A673 (cell line): ENCODE measurements at regions not wholly inside any gene's neighbourhood (a gene's known extent, or its start where the extent isn't known, plus 50 kb on each side); places are given as distances from the start of the nearest gene placed in this dataset.

Experiments
- BruUV-seq: library from RNA; stranded (reverse); fragments of 400-500 nt; replicated peaks from 2 replicates; lab custom pipeline; 2021; lab: Mats Ljungman, UMichigan
- CTCF ChIA-PET: fragments of 300-600 bp; sonication (Branson Sonifier 250); formaldehyde crosslinking; loops from one replicate; lab custom pipeline; 2022; ENCODE audit warnings: antibody characterized with exemption; lab: Charles Lee
- POLR2A ChIA-PET: fragments of 300-600 bp; sonication (Branson Sonifier 250); formaldehyde crosslinking; loops from one replicate; lab custom pipeline; 2022; ENCODE audit warnings: antibody characterized with exemption; ENCODE audit not compliant: low non-redundant PET; lab: Charles Lee
- DNase-seq: peaks from one replicate; pipeline ENCODE4 v3.0.0-alpha.2; 2015; ENCODE audit warnings: low spot score
- H3K27ac ChIP-seq: fragments of 200-600 bp; sonication (generic); 2 replicates; pipeline ENCODE4 v1.5.1; 2016; ENCODE audit warnings: mixed run types, low read depth, mild to moderate bottlenecking, mixed read lengths, antibody characterized with exemption, low read length; ENCODE audit not compliant: poor library complexity, severe bottlenecking
- H3K27me3 ChIP-seq: fragments of 200-600 bp; sonication (generic); replicated peaks from 2 replicates; pipeline ENCODE4 v1.6.1; 2017; ENCODE audit warnings: mixed run types, low read depth, mild to moderate bottlenecking, mixed read lengths, antibody characterized with exemption, low read length; ENCODE audit not compliant: insufficient read depth, poor library complexity
- H3K36me3 ChIP-seq: fragments of 200-600 bp; sonication (generic); 2 replicates; pipeline ENCODE4 v1.6.1; 2016; ENCODE audit warnings: mixed run types, mild to moderate bottlenecking, mixed read lengths, antibody characterized with exemption, low read length; ENCODE audit not compliant: insufficient read depth, poor library complexity, severe bottlenecking
- H3K4me1 ChIP-seq: fragments of 200-600 bp; sonication (generic); 2 replicates; pipeline ENCODE4 v1.6.1; 2017; ENCODE audit warnings: mixed run types, mild to moderate bottlenecking, mixed read lengths, antibody characterized with exemption, low read length; ENCODE audit not compliant: insufficient read depth, poor library complexity, severe bottlenecking
- H3K4me3 ChIP-seq: fragments of 200-600 bp; sonication (generic); 2 replicates; pipeline ENCODE4 v1.5.1; 2016; ENCODE audit warnings: low read depth, mixed run types, mild to moderate bottlenecking, mixed read lengths, low read length; ENCODE audit not compliant: poor library complexity, severe bottlenecking
- H3K9me3 ChIP-seq: fragments of 200-600 bp; sonication (generic); 2 replicates; pipeline ENCODE4 v1.6.1; 2016; ENCODE audit warnings: mixed run types, low read depth, mild to moderate bottlenecking, mixed read lengths, antibody characterized with exemption, low read length; ENCODE audit not compliant: poor library complexity, severe bottlenecking
- CTCF ChIP-seq: fragments of 300-800, 200-600 bp; sonication (generic); conservative IDR thresholded peaks from 2 replicates; pipeline ENCODE4 v1.5.1; 2017; ENCODE audit warnings: low read depth, mild to moderate bottlenecking, antibody characterized with exemption, low read length, moderate library complexity, mixed read lengths
- EZH2 ChIP-seq: fragments of 200-600 bp; sonication (generic); IDR thresholded peaks from 2 replicates; pipeline ENCODE4 v1.6.1; 2017; ENCODE audit warnings: borderline replicate concordance, low read depth, mild to moderate bottlenecking, mixed read lengths, antibody characterized with exemption, low read length; ENCODE audit not compliant: poor library complexity, severe bottlenecking
- intact Hi-C: fragments of 100-400 bp; cut with micrococcal nuclease; formaldehyde crosslinking; loops from one replicate; pipeline ENCODE4 v1.10.0; 2022; ENCODE audit not compliant: unreplicated experiment

DNA sequence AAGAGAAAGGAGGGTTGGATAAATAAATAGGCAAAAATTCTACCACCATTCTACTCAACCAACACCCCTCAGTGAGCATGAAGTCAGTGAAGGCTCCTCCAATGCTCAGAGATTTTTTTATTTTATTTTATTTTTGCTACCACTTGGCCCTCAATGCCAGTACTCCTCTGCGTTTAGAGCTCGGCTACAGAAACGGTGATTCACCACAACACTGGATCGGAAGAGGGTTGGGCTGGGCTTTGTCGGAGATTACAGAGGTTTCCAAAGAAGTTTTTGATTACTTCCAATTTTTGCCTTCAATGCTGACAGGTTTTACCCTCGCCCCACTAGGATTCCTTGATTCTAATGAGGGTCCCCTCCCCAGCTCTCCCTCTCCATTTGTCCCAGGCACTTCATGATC lies 1027.2 kb upstream of the TMEM132C start:
- no peak overlapping the region for H3K4me3 ChIP-seq
- no peak overlapping the region for H3K27ac ChIP-seq
- BruUV-seq: no TSS peak
- DNase-seq: no peak
- H3K27me3 ChIP-seq: no peaks in the 10 kb centered on the region
- ChIA-PET CTCF (no interaction called here), POLR2A (no interaction called here)
- intact Hi-C loops: no loop called here
- no peaks in the 10 kb centered on the region for H3K9me3 ChIP-seq
- TF ChIP-seq CTCF: no peak
- TF ChIP-seq EZH2: no peak
- peaks cover 18% of the 10 kb centered on the region for H3K4me1 ChIP-seq
- H3K36me3 ChIP-seq: no peaks in the 10 kb centered on the region

GRCh38 chr12:127240249-127240929 lies 1026.6 kb upstream of the TMEM132C start:
- DNase-seq: no peak
- Histone ChIP-seq H3K36me3 (no peaks in the 10 kb centered on the region), H3K4me1 (peaks cover 18% of the 10 kb centered on the region), H3K9me3 (no peaks in the 10 kb centered on the region), H3K4me3 (no peak overlapping the region), H3K27ac (no peak overlapping the region), H3K27me3 (no peaks in the 10 kb centered on the region)
- ChIA-PET POLR2A (no interaction called here), CTCF (no interaction called here)
- intact Hi-C loops: no loop called here
- TF ChIP-seq CTCF (no peak), EZH2 (no peak)
- no TSS peak for BruUV-seq

- H3K27me3 ChIP-seq: no peaks in the 10 kb centered on the region
- intact Hi-C loops: no loop called here
- peak; percentile 45 for DNase-seq
- TF ChIP-seq EZH2: no peak
- POLR2A ChIA-PET: no interaction called here
- no peak overlapping the region for H3K4me3 ChIP-seq
- H3K9me3 ChIP-seq: no peaks in the 10 kb centered on the region
- H3K4me1 ChIP-seq: peaks cover 18% of the 10 kb centered on the region
- H3K27ac ChIP-seq: no peak overlapping the region
- CTCF ChIA-PET: no interaction called here
- no peaks in the 10 kb centered on the region for H3K36me3 ChIP-seq
- no TSS peak for BruUV-seq
Measured at GRCh38 chr12:127241072-127241817, 1025.7 kb upstream of the TMEM132C start.
